Body of pancreas (tissue), 4 donors: ENCODE measurements at regions not wholly inside any gene's neighbourhood (a gene's known extent, or its start where the extent isn't known, plus 50 kb on each side); places are given as distances from the start of the nearest gene placed in this dataset.

Experiments
- ATAC-seq: fragments of 150-250 bp; one replicate; pipeline ENCODE4 v1.9.1; 2016
- DNase-seq, 4 donors: peaks; one replicate each; pipeline ENCODE4 v3.0.0-alpha.2; 2019
- H3K27ac ChIP-seq, 4 donors: fragments of 200-600 bp; sonication (generic); 1 replicate in 3 of 4; 2 replicates in 1 of 4; pipeline versions ENCODE4 v1.5.1 to v1.6.1; 2016 to 2019; ENCODE audit warnings: mild to moderate bottlenecking in 1 of 4, mixed read lengths in 1 of 4, moderate library complexity in 1 of 4
- H3K27me3 ChIP-seq, 2 donors: fragments of 200-600 bp; sonication (generic); one replicate each; pipeline ENCODE4 v1.6.0; 2016; ENCODE audit warnings: mild to moderate bottlenecking in 1 of 2
- H3K36me3 ChIP-seq, 2 donors: fragments of 200-600 bp; sonication (generic); replicated peaks in 1 of 2; 2 replicates each; pipeline ENCODE4 v1.5.1; 2016; ENCODE audit warnings: low read depth in 2 of 2; ENCODE audit not compliant: insufficient read depth in 1 of 2
- H3K4me1 ChIP-seq: fragments of 200-600 bp; sonication (generic); one replicate; pipeline ENCODE4 v1.6.0; 2016
- H3K4me3 ChIP-seq, 2 donors: fragments of 200-600 bp; sonication (generic); 1 replicate in 1 of 2; 2 replicates in 1 of 2; pipeline ENCODE4 v1.5.1; 2016 to 2019
- H3K9me3 ChIP-seq, 3 donors: fragments of 200-600 bp; sonication (generic); 1 replicate in 2 of 3; 2 replicates in 1 of 3; pipeline ENCODE4 v1.5.1; 2016
- POLR2A ChIP-seq, 3 donors: fragments of 450-650 bp; IDR thresholded peaks; one replicate each; pipeline ENCODE4 v1.6.1; 2016; ENCODE audit warnings: antibody characterized with exemption in 3 of 3, mild to moderate bottlenecking in 2 of 3
- WGBS, 2 donors: methylation state at CpG; one replicate each; pipeline ENCODE4 v1.1.5; 2017; 5-methylcytosine and 5-hydroxymethylcytosine counted together
- intact Hi-C: fragments of 100-400 bp; cut with DNase I; formaldehyde crosslinking; loops from one replicate; pipeline ENCODE4 v1.15.1; 2023
- TF ChIP-seq, protein P1 (sequence below), 7 experiments: fragments of 450-650 bp in 4 of 7; fragments of 200-600 bp in 3 of 7; sonication (generic) in 3 of 7; IDR thresholded peaks; one replicate each; pipeline ENCODE4 v1.5.1; 2016 to 2019; ENCODE audit warnings: antibody characterized with exemption in 7 of 7

GRCh38 chr10:123538401-123539320, 127.5 kb upstream of the GPR26 start:
- H3K4me3 ChIP-seq = no peak overlapping the region
- H3K36me3 ChIP-seq = no peaks in the 10 kb centered on the region
- 55 to 57% methylated on average over 12 of the region's 12 CpGs for WGBS, 2 donors
- ATAC-seq = no peak
- H3K27me3 ChIP-seq = no peaks in the 10 kb centered on the region
- no peak overlapping the region for H3K27ac ChIP-seq
- H3K9me3 ChIP-seq = no peaks in the 10 kb centered on the region
- no peak for DNase-seq
- intact Hi-C loops = no loop called here
- no peaks in the 10 kb centered on the region for H3K4me1 ChIP-seq
- TF ChIP-seq, protein P1, sequence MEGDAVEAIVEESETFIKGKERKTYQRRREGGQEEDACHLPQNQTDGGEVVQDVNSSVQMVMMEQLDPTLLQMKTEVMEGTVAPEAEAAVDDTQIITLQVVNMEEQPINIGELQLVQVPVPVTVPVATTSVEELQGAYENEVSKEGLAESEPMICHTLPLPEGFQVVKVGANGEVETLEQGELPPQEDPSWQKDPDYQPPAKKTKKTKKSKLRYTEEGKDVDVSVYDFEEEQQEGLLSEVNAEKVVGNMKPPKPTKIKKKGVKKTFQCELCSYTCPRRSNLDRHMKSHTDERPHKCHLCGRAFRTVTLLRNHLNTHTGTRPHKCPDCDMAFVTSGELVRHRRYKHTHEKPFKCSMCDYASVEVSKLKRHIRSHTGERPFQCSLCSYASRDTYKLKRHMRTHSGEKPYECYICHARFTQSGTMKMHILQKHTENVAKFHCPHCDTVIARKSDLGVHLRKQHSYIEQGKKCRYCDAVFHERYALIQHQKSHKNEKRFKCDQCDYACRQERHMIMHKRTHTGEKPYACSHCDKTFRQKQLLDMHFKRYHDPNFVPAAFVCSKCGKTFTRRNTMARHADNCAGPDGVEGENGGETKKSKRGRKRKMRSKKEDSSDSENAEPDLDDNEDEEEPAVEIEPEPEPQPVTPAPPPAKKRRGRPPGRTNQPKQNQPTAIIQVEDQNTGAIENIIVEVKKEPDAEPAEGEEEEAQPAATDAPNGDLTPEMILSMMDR (IDR thresholded peaks at IDR 0.05) = no peak
- no peak for TF ChIP-seq POLR2A (IDR thresholded peaks at IDR 0.05)

DNA sequence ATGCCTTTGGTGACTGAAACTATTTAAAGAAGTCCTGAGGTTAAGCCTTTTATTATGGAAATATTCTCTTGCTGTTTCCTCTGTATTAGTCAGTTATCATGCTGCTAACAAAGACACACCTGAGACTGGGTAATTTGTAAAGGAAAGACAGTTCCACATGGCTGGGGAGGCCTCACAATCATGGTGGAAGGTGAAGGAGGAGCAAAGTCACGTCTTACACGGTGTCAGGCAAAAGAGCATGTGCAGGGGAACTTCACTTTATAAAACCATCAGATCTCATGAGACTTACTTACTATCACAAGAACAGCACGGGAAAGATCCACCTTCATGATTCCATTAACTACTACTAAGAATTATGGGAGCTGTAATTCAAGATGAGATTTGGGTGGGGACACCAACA, 121.2 kb upstream of the GPR26 start:
- Histone ChIP-seq H3K36me3 (no peaks in the 10 kb centered on the region), H3K27me3 (no peaks in the 10 kb centered on the region), H3K9me3 (no peaks in the 10 kb centered on the region), H3K4me3 (no peak overlapping the region), H3K4me1 (no peaks in the 10 kb centered on the region), H3K27ac (no peak overlapping the region)
- DNase-seq (no peak), ATAC-seq (no peak)
- intact Hi-C loops = no loop called here
- 53 to 58% methylated on average over 3 of the region's 3 CpGs for WGBS, 2 donors
- TF ChIP-seq, protein P1 (IDR thresholded peaks at IDR 0.05) = no peak
- no peak for TF ChIP-seq POLR2A (IDR thresholded peaks at IDR 0.05)

- TF ChIP-seq, protein P1 (IDR thresholded peaks at IDR 0.05) = no peak
- TF ChIP-seq POLR2A (IDR thresholded peaks at IDR 0.05) = no peak
- no peaks in the 10 kb centered on the region for H3K27me3 ChIP-seq
- no peaks in the 10 kb centered on the region for H3K4me1 ChIP-seq
- H3K27ac ChIP-seq = no peak overlapping the region
- no peaks in the 10 kb centered on the region for H3K9me3 ChIP-seq
- no peak for DNase-seq
- H3K4me3 ChIP-seq = no peak overlapping the region
- 82 to 90% methylated on average over 2 of the region's 2 CpGs for WGBS, 2 donors
- ATAC-seq = no peak
- intact Hi-C loops = no loop called here
- no peaks in the 10 kb centered on the region for H3K36me3 ChIP-seq
Measured at GRCh38 chr10:123548770-123549169, 117.4 kb upstream of the GPR26 start.

DNA sequence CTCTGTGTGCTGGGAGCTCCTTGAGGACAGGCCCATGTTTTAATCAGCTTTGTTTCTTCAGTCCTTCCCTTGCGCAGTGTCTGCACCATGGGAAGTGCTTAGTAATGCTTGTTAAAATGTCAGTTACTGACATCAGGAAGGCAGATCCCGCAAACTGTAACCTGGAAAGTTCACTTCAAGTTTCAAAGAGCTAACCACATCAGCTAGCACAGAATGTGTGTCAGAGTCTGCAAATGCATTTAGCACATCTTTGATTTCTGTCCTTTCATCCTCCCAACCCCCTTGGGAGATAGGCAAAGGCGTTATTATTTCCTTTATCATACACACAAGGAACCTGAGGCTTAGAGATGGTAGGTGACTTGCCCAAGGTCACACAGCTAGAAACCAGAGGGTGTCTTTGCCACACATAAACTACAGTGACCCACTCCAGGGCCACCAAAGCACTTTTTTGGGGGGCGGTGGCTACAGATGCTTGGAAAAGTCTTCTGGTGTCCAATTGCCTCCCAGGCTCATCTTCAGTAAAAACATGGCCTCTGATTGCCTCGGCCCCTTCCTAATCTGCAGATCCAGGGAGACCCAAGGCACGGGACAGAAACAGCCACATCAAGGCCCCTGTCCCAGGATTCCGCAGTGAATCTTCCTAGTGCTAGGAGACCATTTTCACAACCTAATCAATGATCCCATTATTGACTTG, 116.2 kb upstream of the GPR26 start:
- WGBS, 2 donors = 65 to 77% methylated on average over 7 of the region's 7 CpGs
- H3K36me3 ChIP-seq = no peaks in the 10 kb centered on the region
- H3K27me3 ChIP-seq = no peaks in the 10 kb centered on the region
- H3K4me3 ChIP-seq = no peak overlapping the region
- ATAC-seq = no peak
- H3K27ac ChIP-seq = no peak overlapping the region
- H3K4me1 ChIP-seq = no peaks in the 10 kb centered on the region
- H3K9me3 ChIP-seq = no peaks in the 10 kb centered on the region
- TF ChIP-seq, protein P1 (IDR thresholded peaks at IDR 0.05) = no peak
- TF ChIP-seq POLR2A (IDR thresholded peaks at IDR 0.05) = no peak
- DNase-seq = no peak
- intact Hi-C loops = no loop called here
